Common myeloid progenitor, CD34-positive (primary cell): ENCODE measurements at regions not wholly inside any gene's neighbourhood (a gene's known extent, or its start where the extent isn't known, plus 50 kb on each side); places are given as distances from the start of the nearest gene placed in this dataset.

Experiments used
- CTCF ChIA-PET: fragments of 350-600 bp; sonication (Branson Sonifier 250); formaldehyde crosslinking; loops from one replicate; lab custom pipeline; 2021; ENCODE audit warnings: antibody characterized with exemption; lab: Charles Lee
- POLR2A ChIA-PET: fragments of 350-600 bp; sonication (Branson Sonifier 250); formaldehyde crosslinking; loops from one replicate; lab custom pipeline; 2021; ENCODE audit warnings: antibody characterized with exemption; lab: Charles Lee
- DNase-seq, 3 donors: peaks; one replicate each; pipeline versions ENCODE4 v3.0.0 to v3.0.0-alpha.2; 2013
- H3K27ac ChIP-seq, 2 experiments: 1 replicate in 1 of 2; 2 replicates in 1 of 2; pipeline ENCODE4 v1.7.0; 2013; ENCODE audit warnings: inconsistent platforms in 2 of 2, low read length in 2 of 2, mild to moderate bottlenecking in 2 of 2, low read depth in 1 of 2, moderate library complexity in 1 of 2; ENCODE audit not compliant: severe bottlenecking in 2 of 2, insufficient read depth in 1 of 2, poor library complexity in 1 of 2
- H3K27me3 ChIP-seq, 5 experiments: replicated peaks in 2 of 5; 1 replicate in 3 of 5; 2 replicates in 2 of 5; pipeline versions ENCODE4 v1.6.1 to v1.7.0; 2013; ENCODE audit warnings: low read length in 4 of 5, mild to moderate bottlenecking in 2 of 5, moderate library complexity in 2 of 5, inconsistent platforms in 1 of 5; ENCODE audit not compliant: insufficient read depth in 5 of 5, control insufficient read depth in 4 of 5
- H3K36me3 ChIP-seq, 4 experiments: 1 replicate in 2 of 4; 2 replicates in 2 of 4; pipeline versions ENCODE4 v1.6.1 to v1.7.0; 2013; ENCODE audit warnings: low read length in 3 of 4, control low read depth in 1 of 4, mild to moderate bottlenecking in 1 of 4; ENCODE audit not compliant: control insufficient read depth in 4 of 4, insufficient read depth in 4 of 4
- H3K4me1 ChIP-seq, 4 experiments: 1 replicate in 3 of 4; 2 replicates in 1 of 4; pipeline versions ENCODE4 v1.6.1 to v1.7.1; 2013; ENCODE audit warnings: low read length in 3 of 4, mild to moderate bottlenecking in 3 of 4, control low read depth in 1 of 4, inconsistent platforms in 1 of 4, moderate library complexity in 1 of 4; ENCODE audit not compliant: control insufficient read depth in 4 of 4, insufficient read depth in 4 of 4; ENCODE audit errors: control extremely low read depth in 1 of 4
- H3K4me3 ChIP-seq, 7 experiments: 1 replicate in 4 of 7; 2 replicates in 3 of 7; pipeline versions ENCODE4 v1.5.1 to v1.7.0; 2013; ENCODE audit warnings: mild to moderate bottlenecking in 7 of 7, low read length in 6 of 7, moderate library complexity in 6 of 7, inconsistent platforms in 2 of 7, low read depth in 2 of 7, control low read depth in 1 of 7; ENCODE audit not compliant: insufficient read depth in 4 of 7, control insufficient read depth in 1 of 7; ENCODE audit errors: extremely low read depth in 1 of 7
- H3K9me3 ChIP-seq, 5 experiments: 1 replicate in 4 of 5; 2 replicates in 1 of 5; pipeline versions ENCODE4 v1.6.1 to v1.7.1; 2013; ENCODE audit warnings: low read length in 4 of 5, mild to moderate bottlenecking in 2 of 5, inconsistent platforms in 1 of 5, low read depth in 1 of 5, moderate library complexity in 1 of 5; ENCODE audit not compliant: control insufficient read depth in 4 of 5, insufficient read depth in 2 of 5; ENCODE audit errors: control extremely low read depth in 1 of 5
- WGBS: methylation state at CpG from one replicate; pipeline ENCODE4 v1.1.5; 2013; ENCODE audit not compliant: insufficient coverage; 5-methylcytosine and 5-hydroxymethylcytosine counted together

DNA sequence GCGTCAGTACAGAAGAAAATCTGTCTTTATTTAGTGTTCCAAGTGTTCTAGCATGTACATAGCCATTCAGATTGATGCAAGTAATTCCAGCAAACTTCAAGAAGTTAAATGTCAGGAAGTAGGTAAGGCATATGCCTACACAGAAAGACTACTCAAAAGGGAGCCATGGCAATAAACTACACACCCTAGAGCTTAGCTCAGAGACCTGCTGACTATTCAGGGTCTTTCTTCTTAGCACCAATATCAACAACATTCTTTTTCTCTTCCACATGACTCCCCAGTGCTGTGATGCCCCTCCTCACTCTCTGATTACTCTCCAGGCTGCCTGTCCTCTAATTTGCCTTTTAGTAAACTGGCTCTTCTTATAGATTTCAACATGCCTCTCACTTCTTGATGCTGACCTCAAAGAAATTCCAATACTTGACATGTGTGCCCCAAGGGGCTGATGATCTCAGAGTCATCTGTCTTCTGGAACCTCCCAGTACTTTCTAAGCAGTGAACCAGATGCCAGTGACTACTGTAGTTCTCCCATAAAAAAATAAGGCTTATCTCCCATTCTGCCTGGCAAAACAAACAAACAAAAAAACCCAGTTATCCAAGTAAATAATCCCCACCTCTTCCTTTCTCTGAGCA, 909.2 kb upstream of the FANCL start:
- H3K27ac ChIP-seq, result no peak overlapping the region
- DNase-seq, result no peak
- H3K9me3 ChIP-seq, result no peaks in the 10 kb centered on the region
- H3K36me3 ChIP-seq, result no peaks in the 10 kb centered on the region
- ChIA-PET POLR2A (no interaction called here), CTCF (no interaction called here)
- peaks cover 0 to 10% (median 4%) of the 10 kb centered on the region in 4 experiments for H3K4me1 ChIP-seq
- H3K4me3 ChIP-seq, result no peak overlapping the region
- WGBS, result no CpG with 5 or more reads among the region's 1 CpG
- H3K27me3 ChIP-seq, result no peaks in the 10 kb centered on the region

DNA sequence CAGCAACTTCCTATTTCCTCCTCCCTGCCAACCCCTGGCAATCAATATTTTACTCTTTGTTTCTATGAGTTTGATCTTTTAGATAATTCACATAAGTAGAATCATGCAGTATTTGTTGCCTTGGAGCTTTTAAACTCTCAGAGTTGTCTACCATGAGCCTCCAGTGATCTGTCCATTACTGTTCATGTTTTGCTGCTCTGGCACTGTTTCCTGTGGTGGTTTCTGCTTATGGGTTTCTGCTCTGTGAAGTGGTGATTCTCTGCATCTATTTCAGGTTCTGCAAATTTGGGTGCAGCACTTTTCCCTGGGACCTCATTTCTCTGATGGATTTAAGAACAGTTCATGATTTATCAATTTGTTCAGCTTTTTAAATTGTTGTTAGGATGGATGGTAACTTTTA, 908.1 kb upstream of the FANCL start:
- ChIA-PET POLR2A (no interaction called here), CTCF (no interaction called here)
- Histone ChIP-seq H3K9me3 (no peaks in the 10 kb centered on the region), H3K4me3 (no peak overlapping the region), H3K36me3 (no peaks in the 10 kb centered on the region), H3K4me1 (peaks cover 0 to 10% (median 4%) of the 10 kb centered on the region in 4 experiments), H3K27ac (no peak overlapping the region), H3K27me3 (no peaks in the 10 kb centered on the region)
- no peak for DNase-seq

DNA sequence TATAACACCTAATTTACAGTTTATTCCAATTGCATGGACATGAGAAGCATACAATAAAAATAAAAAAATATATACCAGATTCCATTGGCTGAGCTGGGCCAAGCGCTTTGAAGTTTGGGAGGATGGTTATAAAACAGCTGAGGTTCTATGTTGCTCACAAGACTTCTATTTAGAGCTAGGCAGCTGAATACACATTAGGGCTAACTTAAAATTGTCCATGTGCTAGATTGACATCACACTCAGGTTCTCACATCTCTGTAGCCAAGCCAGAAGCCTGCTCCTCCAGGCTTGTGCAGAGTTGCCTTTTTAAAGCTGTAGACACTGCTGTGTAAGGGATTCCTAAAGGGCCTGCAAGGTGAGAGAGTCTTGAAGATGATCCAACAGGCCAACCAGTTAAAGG, 871.1 kb upstream of the FANCL start:
- H3K9me3 ChIP-seq, result no peaks in the 10 kb centered on the region
- POLR2A ChIA-PET, result no interaction called here
- no peak for DNase-seq
- H3K27ac ChIP-seq, result no peak overlapping the region
- H3K36me3 ChIP-seq, result no peaks in the 10 kb centered on the region
- 83% methylated on average over 1 of the region's 1 CpG for WGBS
- H3K4me1 ChIP-seq, result no peaks in the 10 kb centered on the region
- no peaks in the 10 kb centered on the region for H3K27me3 ChIP-seq
- H3K4me3 ChIP-seq, result no peak overlapping the region
- CTCF ChIA-PET, result no interaction called here

DNA sequence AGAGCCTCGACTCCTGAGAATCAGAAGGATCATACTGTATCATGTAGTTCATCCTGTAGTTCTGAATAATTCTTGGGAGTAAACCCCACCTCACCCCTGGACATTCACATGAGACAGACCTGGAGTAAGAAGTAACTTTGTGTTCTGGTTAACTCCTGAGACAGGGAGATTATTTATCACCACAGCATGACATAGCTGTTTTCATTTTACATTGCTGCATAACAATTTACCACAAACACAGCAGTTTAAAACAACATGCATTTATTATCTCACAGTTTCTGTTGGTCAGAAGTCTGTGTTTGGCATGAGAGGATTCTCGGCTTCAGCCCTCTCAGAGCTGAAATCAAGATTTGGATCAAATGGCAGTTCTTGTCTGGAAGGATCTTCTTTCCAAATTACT, 855.8 kb upstream of the FANCL start:
- Histone ChIP-seq H3K4me1 (peaks cover 0 to 18% (median 8%) of the 10 kb centered on the region in 4 experiments), H3K9me3 (peaks cover 1 to 16% (median 5%) of the 10 kb centered on the region in 5 experiments), H3K27me3 (no peaks in the 10 kb centered on the region), H3K36me3 (no peaks in the 10 kb centered on the region), H3K4me3 (peak overlapping the region in 4 of 7 experiments; percentile 3 to 24 (median 11)), H3K27ac (peak overlapping the region; percentile 36 to 65)
- ChIA-PET CTCF (no interaction called here), POLR2A (no interaction called here)
- WGBS, result 14% methylated on average over 1 of the region's 2 CpGs
- peak; percentile 49 to 93 (median 87) for DNase-seq

DNA sequence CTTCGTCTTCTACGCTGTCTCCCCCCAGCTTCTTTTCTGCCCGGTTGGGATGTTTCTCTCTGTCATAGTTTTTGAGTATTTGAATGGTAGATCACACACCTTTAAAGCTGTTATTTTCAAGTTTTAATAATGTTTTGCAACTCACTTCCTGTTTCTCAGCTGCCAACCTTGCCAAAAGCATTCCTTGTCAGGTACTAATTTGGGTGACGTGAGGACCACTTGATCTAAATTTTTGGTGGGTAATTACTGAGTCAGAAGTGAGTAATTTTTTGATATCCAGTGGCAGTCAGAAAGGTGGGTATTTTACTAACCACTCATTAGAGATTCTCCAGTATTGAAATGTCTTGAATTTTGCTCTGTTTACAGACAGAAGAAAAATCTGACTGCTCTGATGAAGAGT, 852.4 kb upstream of the FANCL start:
- Histone ChIP-seq H3K27ac (no peak overlapping the region), H3K36me3 (no peaks in the 10 kb centered on the region), H3K4me1 (peaks cover 0 to 18% (median 8%) of the 10 kb centered on the region in 4 experiments), H3K4me3 (no peak overlapping the region), H3K9me3 (peaks cover 1 to 14% (median 3%) of the 10 kb centered on the region in 5 experiments), H3K27me3 (no peaks in the 10 kb centered on the region)
- WGBS, result no CpG with 5 or more reads among the region's 4 CpGs
- ChIA-PET CTCF (no interaction called here), POLR2A (no interaction called here)
- peak in 2 of 3 donors; percentile 46 to 47 for DNase-seq

DNA sequence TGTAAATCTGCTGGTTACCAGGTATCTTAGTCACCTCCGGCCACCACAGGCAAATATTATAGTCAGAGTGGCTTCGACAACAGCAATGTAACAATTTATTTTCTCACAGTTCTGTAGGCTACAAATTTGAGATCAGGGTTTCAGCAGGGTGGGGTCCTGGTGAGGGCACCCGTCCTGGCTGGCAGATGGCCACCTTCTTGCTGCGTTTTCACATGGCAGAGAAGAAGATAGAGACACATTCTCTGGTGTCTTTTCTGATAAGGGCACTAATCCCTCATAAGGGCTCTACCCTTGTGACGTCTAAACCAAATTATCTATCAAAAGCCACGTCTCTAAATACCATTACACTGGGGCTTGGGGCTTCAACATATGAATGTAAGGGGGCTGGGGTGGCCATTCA, 843.2 kb upstream of the FANCL start:
- Histone ChIP-seq H3K9me3 (no peaks in the 10 kb centered on the region), H3K36me3 (no peaks in the 10 kb centered on the region), H3K4me3 (no peak overlapping the region), H3K4me1 (no peaks in the 10 kb centered on the region), H3K27me3 (no peaks in the 10 kb centered on the region), H3K27ac (no peak overlapping the region)
- ChIA-PET CTCF (no interaction called here), POLR2A (no interaction called here)
- WGBS, result 82% methylated on average over 3 of the region's 6 CpGs
- DNase-seq, result peak in 1 of 3 donors; percentile 16

DNA sequence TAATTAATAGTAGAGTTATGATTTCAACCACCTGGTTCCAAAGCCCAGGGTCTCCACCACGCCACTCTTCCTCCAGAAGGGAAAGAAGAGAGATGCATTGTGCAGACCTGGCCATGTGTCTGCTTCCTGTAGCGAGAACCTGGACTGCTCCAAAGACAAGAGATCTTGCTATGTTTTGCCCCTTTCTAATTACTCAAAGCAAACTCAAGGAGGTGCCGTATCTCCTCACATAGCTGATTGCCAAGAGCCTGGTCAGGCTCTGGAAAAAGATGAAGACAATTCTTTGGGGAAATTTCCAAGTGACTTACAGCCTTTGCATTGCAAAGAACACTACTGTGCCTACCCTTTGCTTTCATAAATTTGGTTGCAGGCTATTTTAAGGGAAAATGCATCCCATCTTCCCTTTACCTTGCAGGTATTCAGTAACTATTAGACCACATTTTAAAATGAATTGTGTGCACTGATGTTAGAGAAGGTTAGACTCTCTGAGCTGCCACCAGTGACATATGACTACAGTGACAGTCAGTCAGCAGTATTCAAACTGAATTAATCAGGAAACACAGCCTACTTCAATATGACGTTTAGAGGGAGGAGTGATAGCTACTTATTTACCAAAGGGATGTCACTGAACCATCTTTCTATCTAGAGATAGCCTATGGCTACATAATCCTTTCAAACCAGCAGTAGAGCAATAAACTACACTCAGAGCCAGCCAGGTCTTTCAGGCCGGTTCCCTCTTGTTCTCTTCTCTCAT, 842.1 kb upstream of the FANCL start:
- DNase-seq, result no peak
- Histone ChIP-seq H3K4me3 (no peak overlapping the region), H3K9me3 (no peaks in the 10 kb centered on the region), H3K27me3 (no peaks in the 10 kb centered on the region), H3K4me1 (no peaks in the 10 kb centered on the region), H3K36me3 (no peaks in the 10 kb centered on the region), H3K27ac (no peak overlapping the region)
- ChIA-PET POLR2A (no interaction called here), CTCF (interaction anchor here (1.1 kb wide), 1 partner anchor 21 kb away, joined by 3 read pairs; no protein-coding TSS in a partner anchor)
- WGBS, result 93% methylated on average over 4 of the region's 5 CpGs
